ENCODE measurements at regions not wholly inside any gene's neighbourhood (a gene's known extent, or its start where the extent isn't known, plus 50 kb on each side); places are given as distances from the start of the nearest gene placed in this dataset.
"Not testable (repeated sequence)": the region's sequence is repeated elsewhere in the genome, so short reads cannot be mapped to it uniquely, and the experiment has no call there.

- H3K4me3 ChIP-seq (ENCODE audit: low read depth, low read length) = no peak overlapping the region
- DNase-seq (ENCODE audit: low read depth) = no peak
- TF ChIP-seq, protein P1, sequence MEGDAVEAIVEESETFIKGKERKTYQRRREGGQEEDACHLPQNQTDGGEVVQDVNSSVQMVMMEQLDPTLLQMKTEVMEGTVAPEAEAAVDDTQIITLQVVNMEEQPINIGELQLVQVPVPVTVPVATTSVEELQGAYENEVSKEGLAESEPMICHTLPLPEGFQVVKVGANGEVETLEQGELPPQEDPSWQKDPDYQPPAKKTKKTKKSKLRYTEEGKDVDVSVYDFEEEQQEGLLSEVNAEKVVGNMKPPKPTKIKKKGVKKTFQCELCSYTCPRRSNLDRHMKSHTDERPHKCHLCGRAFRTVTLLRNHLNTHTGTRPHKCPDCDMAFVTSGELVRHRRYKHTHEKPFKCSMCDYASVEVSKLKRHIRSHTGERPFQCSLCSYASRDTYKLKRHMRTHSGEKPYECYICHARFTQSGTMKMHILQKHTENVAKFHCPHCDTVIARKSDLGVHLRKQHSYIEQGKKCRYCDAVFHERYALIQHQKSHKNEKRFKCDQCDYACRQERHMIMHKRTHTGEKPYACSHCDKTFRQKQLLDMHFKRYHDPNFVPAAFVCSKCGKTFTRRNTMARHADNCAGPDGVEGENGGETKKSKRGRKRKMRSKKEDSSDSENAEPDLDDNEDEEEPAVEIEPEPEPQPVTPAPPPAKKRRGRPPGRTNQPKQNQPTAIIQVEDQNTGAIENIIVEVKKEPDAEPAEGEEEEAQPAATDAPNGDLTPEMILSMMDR (conservative IDR thresholded peaks at IDR 0.05; ENCODE audit: low read depth, low read length) = no peak
Observed at GRCh38 chr3:174466471-174467054, 392.6 kb upstream of the NAALADL2 start.

- TF ChIP-seq, protein P1 (conservative IDR thresholded peaks at IDR 0.05; ENCODE audit: low read depth, low read length) = no peak
- no peak overlapping the region for H3K4me3 ChIP-seq (ENCODE audit: low read depth, low read length)
- DNase-seq (ENCODE audit: low read depth) = no peak
Observed at GRCh38 chr3:174477491-174477890, 381.6 kb upstream of the NAALADL2 start.

GRCh38 chr3:174480767-174481166, 378.4 kb upstream of the NAALADL2 start:
- no peak overlapping the region for H3K4me3 ChIP-seq (ENCODE audit: low read depth, low read length)
- DNase-seq (ENCODE audit: low read depth) = no peak
- TF ChIP-seq, protein P1 (conservative IDR thresholded peaks at IDR 0.05; ENCODE audit: low read depth, low read length) = no peak

- TF ChIP-seq, protein P1 (conservative IDR thresholded peaks at IDR 0.05; ENCODE audit: low read depth, low read length) = no peak
- no peak for DNase-seq (ENCODE audit: low read depth)
- no peak overlapping the region for H3K4me3 ChIP-seq (ENCODE audit: low read depth, low read length)
Observed at GRCh38 chr3:174482541-174482940, 376.6 kb upstream of the NAALADL2 start.

- DNase-seq (ENCODE audit: low read depth) = no peak
- no peak overlapping the region for H3K4me3 ChIP-seq (ENCODE audit: low read depth, low read length)
- TF ChIP-seq, protein P1 (conservative IDR thresholded peaks at IDR 0.05; ENCODE audit: low read depth, low read length) = no peak
Observed at GRCh38 chr3:174483254-174483653, 375.9 kb upstream of the NAALADL2 start.

DNA sequence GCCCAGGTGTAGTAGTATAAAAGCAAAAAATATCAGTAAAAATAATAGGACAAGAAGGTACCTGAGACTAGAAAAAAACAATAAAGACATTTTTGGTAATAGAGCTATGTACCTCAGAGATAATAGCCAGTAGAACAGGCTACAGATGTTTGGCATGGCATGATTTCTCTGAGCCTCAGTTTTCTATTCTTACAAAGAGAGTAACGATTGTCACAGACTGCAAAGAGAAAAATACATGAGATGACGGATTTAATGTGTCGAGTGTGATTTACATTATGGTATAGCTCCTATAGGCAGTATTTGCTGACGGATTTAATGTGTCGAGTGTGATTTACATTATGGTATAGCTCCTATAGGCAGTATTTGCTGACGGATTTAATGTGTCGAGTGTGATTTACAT, 375.3 kb upstream of the NAALADL2 start:
- H3K4me3 ChIP-seq (ENCODE audit: low read depth, low read length); DNase-seq (ENCODE audit: low read depth): not testable (repeated sequence)

DNA sequence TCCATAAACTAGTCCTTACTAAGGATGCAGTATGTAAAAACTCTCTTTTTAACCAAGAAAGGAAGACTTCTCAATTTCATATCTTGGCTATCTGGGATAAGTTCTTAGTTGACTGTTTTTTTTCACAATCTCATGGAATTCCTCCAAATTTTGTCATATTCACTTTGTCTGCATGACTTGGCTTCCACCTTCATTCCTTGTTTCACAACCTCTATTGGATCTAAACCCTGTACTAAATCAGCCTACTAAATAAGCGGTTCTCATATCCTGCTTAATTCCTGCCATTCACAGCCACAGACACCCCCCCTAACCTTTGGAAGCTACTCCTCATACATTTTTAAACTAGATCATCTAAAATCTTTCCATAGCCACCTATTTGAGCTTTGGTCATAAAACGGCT, 370.6 kb upstream of the NAALADL2 start:
- TF ChIP-seq, protein P1 (conservative IDR thresholded peaks at IDR 0.05; ENCODE audit: low read depth, low read length) = no peak
- no peak for DNase-seq (ENCODE audit: low read depth)
- no peak overlapping the region for H3K4me3 ChIP-seq (ENCODE audit: low read depth, low read length)
